SU-DHL-6 (cell line): ENCODE measurements at regions not wholly inside any gene's neighbourhood (a gene's known extent, or its start where the extent isn't known, plus 50 kb on each side); places are given as distances from the start of the nearest gene placed in this dataset.

Experiments
- EZH2phosphoT487 ChIP-seq: fragments of 200-600 bp; sonication (generic), shearing (Covaris generic); conservative IDR thresholded peaks from 2 replicates; pipeline ENCODE4 v1.6.1; 2018; ENCODE audit warnings: mild to moderate bottlenecking, antibody characterized with exemption, low read length, moderate library complexity, mixed read lengths
- TF ChIP-seq, protein P1 (sequence below): fragments of 200-600 bp; sonication (generic); IDR thresholded peaks from one replicate; pipeline ENCODE4 v1.5.1; 2017; ENCODE audit warnings: antibody characterized with exemption, mild to moderate bottlenecking, low read length, moderate library complexity; ENCODE audit not compliant: insufficient read depth, poor library complexity, severe bottlenecking

- TF ChIP-seq, protein P1, sequence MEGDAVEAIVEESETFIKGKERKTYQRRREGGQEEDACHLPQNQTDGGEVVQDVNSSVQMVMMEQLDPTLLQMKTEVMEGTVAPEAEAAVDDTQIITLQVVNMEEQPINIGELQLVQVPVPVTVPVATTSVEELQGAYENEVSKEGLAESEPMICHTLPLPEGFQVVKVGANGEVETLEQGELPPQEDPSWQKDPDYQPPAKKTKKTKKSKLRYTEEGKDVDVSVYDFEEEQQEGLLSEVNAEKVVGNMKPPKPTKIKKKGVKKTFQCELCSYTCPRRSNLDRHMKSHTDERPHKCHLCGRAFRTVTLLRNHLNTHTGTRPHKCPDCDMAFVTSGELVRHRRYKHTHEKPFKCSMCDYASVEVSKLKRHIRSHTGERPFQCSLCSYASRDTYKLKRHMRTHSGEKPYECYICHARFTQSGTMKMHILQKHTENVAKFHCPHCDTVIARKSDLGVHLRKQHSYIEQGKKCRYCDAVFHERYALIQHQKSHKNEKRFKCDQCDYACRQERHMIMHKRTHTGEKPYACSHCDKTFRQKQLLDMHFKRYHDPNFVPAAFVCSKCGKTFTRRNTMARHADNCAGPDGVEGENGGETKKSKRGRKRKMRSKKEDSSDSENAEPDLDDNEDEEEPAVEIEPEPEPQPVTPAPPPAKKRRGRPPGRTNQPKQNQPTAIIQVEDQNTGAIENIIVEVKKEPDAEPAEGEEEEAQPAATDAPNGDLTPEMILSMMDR = no peak
- TF ChIP-seq EZH2phosphoT487 = no peak
These were observed 167.5 kb downstream of the NR2F2 start for GRCh38 chr15:96497951-96498350.
